GM12872 (cell line): ENCODE measurements at regions not wholly inside any gene's neighbourhood (a gene's known extent, or its start where the extent isn't known, plus 50 kb on each side); places are given as distances from the start of the nearest gene placed in this dataset.

ENCODE experiments used
- CTCF ChIP-seq: IDR thresholded peaks from 3 replicates; pipeline ENCODE4 v1.5.1; 2011; ENCODE audit warnings: low read depth, mild to moderate bottlenecking, low read length, moderate library complexity; ENCODE audit not compliant: insufficient read depth

- no peak for TF ChIP-seq CTCF
These were observed 119.4 kb downstream of the MAP3K21 start for GRCh38 chr1:233446935-233447334.

GRCh38 chr1:233448109-233448689 is 120.7 kb downstream of the MAP3K21 start:
- no peak for TF ChIP-seq CTCF

GRCh38 chr1:233452724-233453123 is 125.2 kb downstream of the MAP3K21 start:
- TF ChIP-seq CTCF = no peak

- no peak for TF ChIP-seq CTCF
These were observed 126.1 kb downstream of the MAP3K21 start for GRCh38 chr1:233453433-233454200.

- no peak for TF ChIP-seq CTCF
These were observed 132.0 kb downstream of the MAP3K21 start for GRCh38 chr1:233459470-233459945.

- no peak for TF ChIP-seq CTCF
These were observed 132.4 kb downstream of the MAP3K21 start for GRCh38 chr1:233459968-233460367.

- TF ChIP-seq CTCF = no peak
These were observed 133.2 kb downstream of the MAP3K21 start for GRCh38 chr1:233460692-233461091.
